DMS79 treated with DMSO at 0.1 percent for 48 hours (cell line): ENCODE measurements at regions not wholly inside any gene's neighbourhood (a gene's known extent, or its start where the extent isn't known, plus 50 kb on each side); places are given as distances from the start of the nearest gene placed in this dataset.

ENCODE experiments used
- DNase-seq: peaks from one replicate; lab custom pipeline; 2025; lab: John Stamatoyannopoulos, UW

GRCh38 chr18:61756244-61756643, 136.6 kb downstream of the RNF152 start:
- DNase-seq = no peak

GRCh38 chr18:61755555-61755954, 137.3 kb downstream of the RNF152 start:
- DNase-seq = no peak

DNA sequence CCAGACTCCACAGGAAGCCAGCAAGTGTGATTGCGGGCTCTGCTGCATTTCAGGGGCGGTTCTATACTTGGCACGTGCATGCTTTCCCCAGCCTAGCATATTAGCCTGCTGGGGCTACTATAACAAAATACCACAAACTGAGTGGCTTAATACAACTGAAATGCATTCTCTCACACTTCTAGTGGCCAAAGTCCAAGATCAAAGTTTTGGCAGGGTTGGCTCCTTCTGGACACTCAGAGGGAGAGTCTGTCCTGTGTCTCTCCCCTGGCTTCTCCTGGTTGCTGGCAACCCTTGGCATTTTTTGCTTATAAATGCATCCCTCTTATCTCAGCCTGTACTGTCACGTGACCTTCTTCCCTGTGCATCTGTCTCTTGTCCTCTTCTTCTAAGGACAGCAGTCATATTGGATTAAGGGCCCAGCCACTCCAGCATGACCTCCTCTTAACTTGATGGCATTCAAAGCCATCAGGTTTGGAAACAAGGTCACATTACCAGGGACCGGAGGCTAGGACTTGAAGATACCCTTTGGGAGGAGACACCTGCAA, 138.7 kb downstream of the RNF152 start:
- DNase-seq = no peak

- no peak for DNase-seq
Observed at GRCh38 chr18:61753373-61753772, 139.4 kb downstream of the RNF152 start.

DNA sequence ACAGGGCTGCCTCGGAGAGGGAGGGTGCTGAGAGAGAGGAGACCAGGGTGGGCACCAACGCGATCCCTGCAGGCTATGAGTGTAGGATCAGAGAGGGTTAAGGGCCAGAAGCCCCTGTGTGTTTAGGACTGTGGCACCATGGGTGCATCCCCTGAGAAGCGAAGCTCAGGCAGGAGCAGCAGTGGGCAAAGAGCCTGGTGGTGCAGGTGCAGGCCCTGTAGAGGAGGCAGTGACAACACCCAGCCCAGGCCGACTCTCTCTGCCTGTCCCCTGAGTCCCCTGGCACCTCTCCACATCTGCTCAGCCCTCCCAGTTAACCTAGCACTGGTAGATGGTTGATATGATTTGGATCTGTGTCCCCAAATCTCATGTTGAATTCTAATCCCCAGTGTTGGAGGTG, 139.8 kb downstream of the RNF152 start:
- no peak for DNase-seq

GRCh38 chr18:61750840-61751668, 141.8 kb downstream of the RNF152 start:
- no peak for DNase-seq

- no peak for DNase-seq
Observed at GRCh38 chr18:61749546-61749945, 143.3 kb downstream of the RNF152 start.

GRCh38 chr18:61749031-61749430, 143.8 kb downstream of the RNF152 start:
- no peak for DNase-seq

GRCh38 chr18:61748004-61748403, 144.8 kb downstream of the RNF152 start:
- DNase-seq = no peak

GRCh38 chr18:61743775-61744531, 148.9 kb downstream of the RNF152 start:
- DNase-seq = no peak

DNA sequence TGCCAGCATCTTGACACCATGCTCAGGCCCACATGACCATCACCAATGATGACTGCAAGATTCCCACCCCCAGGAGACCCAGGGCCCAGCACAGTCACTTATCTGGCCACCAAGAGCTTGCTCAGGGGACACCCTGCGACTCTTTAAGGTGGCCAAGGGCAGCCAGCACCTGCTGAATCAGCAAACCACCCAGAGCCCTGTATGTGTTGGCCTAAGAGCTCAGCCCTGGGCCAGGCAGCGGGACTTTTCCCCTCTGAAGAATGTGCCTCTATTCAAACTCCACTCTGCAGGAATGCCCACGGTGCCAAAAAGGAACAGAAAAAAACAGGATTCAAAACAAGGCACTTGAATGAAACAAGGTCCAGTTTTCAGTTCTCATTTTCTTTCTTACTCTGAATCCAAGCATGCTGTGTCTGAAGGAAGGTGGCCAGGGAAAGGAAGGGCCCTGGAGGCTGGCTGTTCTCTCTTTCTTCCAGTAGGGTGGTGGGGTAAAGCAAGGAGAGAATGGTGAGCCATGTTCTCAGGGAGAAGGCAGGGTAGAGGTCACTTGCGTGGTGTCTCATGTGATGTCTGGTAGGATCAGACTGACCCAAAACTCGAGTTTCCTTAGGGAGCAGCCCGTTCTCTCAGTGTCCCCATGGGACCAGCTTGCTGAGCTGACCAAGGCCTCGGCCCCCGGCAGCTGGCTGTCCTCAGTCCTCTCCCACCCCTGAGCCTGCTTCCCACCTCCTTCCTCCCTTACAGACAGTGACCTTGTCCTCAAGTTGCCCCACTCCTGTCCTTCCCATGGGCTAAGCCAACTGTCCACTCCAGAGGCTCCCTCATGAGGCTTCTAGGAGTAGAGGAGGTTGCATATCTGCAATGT, 150.0 kb downstream of the RNF152 start:
- no peak for DNase-seq

DNA sequence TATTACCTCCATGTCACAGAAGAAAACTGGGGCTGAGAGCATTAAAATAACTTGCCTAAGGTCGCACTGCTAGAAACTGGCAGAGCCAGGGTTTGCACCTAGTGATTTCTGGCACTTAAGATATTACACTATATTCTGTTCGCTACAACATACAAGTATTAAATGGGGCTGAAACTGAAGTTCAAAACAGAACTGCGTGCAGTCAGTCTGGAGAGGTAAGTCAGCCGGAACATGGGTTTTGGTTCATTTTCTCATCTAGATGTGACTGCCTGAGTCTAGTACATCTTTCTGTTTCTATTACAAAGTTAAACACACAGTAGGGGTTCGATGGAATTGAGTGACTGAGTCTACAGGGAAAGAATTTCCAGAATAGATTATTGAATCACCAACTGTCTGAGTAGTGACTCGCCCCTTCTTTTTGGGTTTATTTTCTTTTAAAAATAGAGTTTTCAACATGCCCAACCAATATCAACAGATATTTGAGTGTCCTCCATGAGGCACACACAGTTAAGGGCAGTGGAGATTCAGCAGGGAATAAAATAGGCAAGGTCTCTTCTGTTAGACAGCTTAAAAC, 150.8 kb downstream of the RNF152 start:
- DNase-seq = no peak

GRCh38 chr18:61738488-61738887, 154.3 kb downstream of the RNF152 start:
- DNase-seq = no peak

DNA sequence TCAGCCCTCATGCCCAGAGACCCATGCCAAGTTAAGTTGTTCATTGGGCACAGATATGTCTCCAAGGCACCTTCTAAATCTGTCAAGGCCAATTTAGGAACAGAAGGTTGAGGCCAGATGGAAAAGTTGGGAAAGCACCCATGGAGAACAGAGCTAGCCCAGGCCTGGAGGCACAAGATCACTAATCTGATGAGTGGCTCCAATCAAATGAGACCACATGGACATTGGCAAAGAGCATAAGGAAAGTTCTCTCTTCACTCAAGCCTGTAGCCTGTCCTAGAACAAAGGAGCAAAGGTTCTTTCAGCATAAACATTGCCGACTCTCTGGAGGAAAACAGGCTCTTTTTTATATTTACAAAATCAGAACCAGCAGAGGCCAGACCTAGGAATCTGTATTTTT, 154.8 kb downstream of the RNF152 start:
- DNase-seq = no peak

DNA sequence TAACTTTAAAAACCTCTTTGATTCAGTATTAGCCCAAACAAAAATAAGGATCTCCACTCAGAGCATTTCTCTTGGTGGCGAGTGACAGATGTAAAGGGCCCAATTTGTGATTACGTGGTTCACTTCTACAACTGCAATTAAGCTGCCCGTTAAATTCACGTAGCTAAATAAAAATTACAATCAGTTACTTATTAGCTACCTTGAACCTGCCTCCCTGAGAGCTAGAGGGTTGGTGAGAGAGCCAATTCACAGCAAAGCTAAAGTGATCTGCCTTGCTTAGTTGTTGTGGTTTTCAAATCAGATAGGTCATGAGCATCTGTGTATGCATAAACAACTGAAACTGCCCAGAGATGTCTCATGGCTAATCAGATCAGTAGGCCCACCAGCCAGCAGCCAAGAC, 156.7 kb downstream of the RNF152 start:
- DNase-seq = no peak

DNA sequence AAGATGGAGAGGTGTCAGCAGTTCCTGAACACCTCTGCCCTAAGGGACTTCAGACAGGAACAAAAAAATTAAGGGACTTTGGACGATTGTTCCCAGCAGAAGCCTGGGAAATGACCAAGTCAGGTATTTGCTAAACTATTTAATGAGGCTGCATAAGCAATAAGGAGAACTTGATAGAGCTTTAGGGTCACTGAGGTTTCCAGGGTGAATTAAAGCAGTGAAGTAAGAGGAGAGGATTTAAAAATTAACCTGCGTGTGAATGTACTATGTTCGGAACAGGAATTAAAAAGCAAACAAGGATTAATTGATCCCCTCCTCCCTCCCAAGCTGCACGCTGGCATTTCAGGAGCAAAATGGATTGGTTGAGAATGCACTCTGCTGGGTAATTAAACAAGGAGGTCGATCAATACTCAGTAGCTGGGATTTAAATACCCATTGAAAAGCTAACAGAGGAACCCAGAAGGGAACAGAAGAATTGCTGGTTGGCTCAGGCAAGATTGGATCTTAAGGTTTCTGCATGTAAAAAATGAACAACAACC, 157.2 kb downstream of the RNF152 start:
- no peak for DNase-seq

GRCh38 chr18:61734396-61734795, 158.4 kb downstream of the RNF152 start:
- no peak for DNase-seq

GRCh38 chr18:61732854-61733253, 160.0 kb downstream of the RNF152 start:
- no peak for DNase-seq

DNA sequence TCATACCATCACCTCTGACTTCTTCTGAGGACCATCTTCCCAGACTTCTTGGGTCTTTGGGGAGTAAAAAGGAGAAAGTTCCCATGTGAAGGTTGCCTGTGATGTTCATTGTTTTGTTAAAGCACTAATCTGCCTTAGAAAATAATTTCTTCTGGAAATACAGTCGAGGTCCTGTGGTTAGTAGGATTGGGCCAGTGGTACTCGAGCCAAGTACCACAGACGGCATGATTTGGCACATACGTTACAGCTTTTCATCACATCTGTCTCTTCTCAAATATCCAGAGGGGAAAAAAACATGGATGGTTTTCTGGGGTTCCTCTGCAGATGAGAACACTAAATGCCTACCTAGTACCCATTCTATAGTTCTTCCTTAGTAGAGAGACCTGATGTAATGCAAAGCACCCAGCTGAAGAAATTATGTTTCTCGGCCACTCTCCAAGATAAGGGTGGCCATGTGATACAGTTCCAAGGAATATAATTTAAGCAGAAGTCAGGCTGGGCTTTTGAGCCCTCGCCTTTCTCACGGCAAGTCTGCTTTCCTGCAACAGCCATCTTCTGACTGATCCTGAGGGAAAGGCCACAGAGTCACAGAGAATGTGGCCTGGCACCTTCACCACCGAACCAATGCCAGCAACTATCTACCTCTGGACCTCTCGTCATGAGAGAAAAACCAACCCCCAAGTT, 161.0 kb downstream of the RNF152 start:
- no peak for DNase-seq

- no peak for DNase-seq
Observed at GRCh38 chr18:61731178-61731577, 161.6 kb downstream of the RNF152 start.

- DNase-seq = no peak
Observed at GRCh38 chr18:61729322-61729721, 163.5 kb downstream of the RNF152 start.
